ENCODE measurements at regions not wholly inside any gene's neighbourhood (a gene's known extent, or its start where the extent isn't known, plus 50 kb on each side); places are given as distances from the start of the nearest gene placed in this dataset.
"Not testable (repeated sequence)": the region's sequence is repeated elsewhere in the genome, so short reads cannot be mapped to it uniquely, and the experiment has no call there.

- DNase-seq (ENCODE audit: low read depth): no peak
Measured at GRCh38 chr4:43435291-43435690, 542.8 kb downstream of the GRXCR1 start.

DNA sequence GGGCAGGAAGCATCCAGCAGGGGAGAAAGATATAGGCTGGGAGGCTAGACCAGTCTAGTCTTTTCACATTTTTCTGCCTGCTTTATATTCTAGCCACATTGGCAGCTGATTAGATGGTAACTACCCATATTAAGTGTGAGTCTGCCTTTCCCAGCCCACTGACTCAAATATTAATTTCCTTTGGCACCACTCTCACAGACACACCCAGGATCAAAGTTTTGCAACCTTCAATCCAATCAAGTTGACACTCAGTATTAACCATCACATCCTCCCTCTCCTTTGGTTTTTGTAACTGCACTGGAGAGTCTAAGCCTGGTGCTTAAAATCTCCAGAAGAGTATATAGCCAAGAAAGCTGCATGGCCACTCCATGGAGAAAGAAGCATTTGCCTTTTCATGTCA lies 560.4 kb downstream of the GRXCR1 start:
- no peak for DNase-seq (ENCODE audit: low read depth)

DNA sequence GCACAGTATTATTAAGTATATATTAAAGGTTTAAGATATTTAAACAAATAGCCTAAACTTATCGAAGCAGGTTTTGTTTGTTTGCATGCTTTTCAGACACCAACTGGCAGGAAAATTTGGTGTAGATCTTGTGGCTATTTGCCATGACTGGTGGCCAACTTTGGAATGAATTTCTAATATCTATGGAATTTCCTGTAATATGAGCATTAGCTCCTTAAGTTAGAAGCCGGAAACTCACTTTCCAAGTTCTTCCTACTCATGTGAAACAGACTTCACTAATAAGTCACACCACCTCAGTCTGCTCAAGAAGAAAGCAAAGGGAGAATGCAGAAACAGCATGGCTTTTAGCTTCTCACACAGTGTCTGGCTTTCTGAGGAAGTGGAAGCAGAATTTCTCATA lies 563.9 kb downstream of the GRXCR1 start:
- DNase-seq (ENCODE audit: low read depth): peak; percentile 83

- DNase-seq (ENCODE audit: low read depth): peak; percentile 31
Measured at GRCh38 chr4:43457866-43458265, 565.4 kb downstream of the GRXCR1 start.

GRCh38 chr4:43458293-43458692 lies 565.8 kb downstream of the GRXCR1 start:
- DNase-seq (ENCODE audit: low read depth): no peak

DNA sequence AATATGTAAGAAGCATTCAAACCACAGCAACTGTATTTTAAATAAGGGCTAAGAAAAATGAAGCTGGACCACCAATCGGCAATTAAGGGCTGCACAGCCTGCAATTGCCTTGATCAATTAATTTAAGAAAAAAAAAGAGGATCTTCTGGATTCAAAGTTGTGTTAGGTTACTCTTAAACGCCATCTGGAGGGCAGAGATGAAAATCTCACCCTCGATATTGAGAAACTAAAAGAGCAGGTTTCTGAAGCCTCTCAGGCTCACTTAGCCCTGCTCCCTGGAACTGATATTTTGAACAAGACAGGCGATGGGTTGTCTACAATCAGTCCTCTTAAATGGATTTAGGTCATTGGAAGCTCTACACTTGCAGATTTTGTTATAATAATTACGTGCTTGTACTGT lies 579.4 kb downstream of the GRXCR1 start:
- no peak for DNase-seq (ENCODE audit: low read depth)

- no peak for DNase-seq (ENCODE audit: low read depth)
Measured at GRCh38 chr4:43481526-43481925, 589.0 kb downstream of the GRXCR1 start.

GRCh38 chr4:43485196-43485595 lies 592.7 kb downstream of the GRXCR1 start:
- no peak for DNase-seq (ENCODE audit: low read depth)

DNA sequence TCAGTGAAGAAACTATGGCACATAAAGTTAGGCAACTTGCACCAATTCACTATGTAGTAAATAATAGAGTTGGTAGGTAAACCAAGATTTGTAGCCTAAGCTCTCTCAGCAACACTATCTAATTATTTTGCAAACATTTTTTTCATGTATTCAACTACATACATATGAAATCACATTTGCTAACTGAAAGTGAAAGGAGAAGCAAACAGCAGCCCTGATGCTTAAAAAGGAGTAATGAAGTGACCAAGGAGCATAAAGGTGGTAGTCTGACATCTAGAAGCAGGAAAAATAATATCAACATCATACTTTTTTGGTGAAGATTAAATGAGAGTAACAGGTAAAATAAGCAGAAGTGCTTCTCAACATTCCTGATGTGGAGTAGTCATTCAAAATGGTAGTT lies 603.7 kb downstream of the GRXCR1 start:
- DNase-seq (ENCODE audit: low read depth): no peak

GRCh38 chr4:43496602-43497001 lies 604.1 kb downstream of the GRXCR1 start:
- DNase-seq (ENCODE audit: low read depth): no peak

DNA sequence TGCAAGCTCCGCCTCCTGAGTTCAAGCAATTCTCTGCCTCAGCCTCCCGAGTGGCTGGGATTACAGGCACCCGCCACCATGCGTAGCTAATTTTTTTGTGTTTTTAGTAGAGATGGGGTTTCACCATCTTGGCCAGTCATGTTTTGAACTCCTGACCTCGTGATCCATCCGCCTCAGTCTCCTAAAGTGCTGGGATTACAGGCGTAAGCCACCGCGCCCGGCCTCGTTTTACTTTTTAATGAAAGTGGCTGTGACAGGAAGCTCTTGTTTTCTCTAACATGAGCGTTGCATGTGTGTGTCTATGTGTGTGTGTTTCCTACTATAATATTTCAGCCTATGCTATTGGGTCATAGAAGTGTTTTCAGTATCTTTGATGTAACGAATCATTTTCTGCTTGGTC lies 613.3 kb downstream of the GRXCR1 start:
- DNase-seq (ENCODE audit: low read depth): not testable (repeated sequence)

DNA sequence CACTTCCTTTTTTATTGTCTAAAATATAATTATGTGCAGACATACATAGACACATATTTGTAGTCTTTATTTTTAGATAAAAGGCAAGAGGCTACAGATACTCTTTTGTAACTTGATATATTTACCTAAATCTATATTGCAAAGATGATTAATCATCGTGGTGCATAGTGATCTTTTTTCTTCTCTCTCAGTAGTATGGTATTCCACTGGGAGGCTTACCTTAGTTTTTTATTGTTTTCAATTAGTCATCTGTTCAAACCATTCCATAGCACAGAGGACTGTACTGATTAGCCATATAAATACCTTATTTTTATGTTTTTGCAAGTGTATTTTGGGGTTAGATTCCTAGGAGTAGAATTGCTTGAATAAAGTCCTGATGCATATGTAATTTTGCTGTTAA lies 619.7 kb downstream of the GRXCR1 start:
- no peak for DNase-seq (ENCODE audit: low read depth)

DNA sequence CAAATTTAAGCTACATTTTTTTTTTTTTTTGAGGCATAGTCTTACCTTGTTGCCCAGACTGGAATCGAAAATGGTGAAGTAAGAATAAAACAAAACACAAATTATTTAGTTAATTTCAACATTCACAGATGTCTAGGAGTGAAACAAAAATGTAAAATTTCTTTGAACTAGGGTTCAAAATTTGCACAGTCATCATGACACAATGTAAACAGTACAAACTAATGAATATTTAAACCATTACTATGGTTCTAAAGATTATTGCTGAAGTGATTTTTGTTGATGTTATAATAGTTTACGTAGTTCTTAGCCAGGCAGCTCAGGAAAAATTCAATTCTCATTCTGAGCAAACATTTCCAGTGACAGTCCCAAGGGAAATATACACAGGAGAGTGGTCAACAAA lies 633.1 kb downstream of the GRXCR1 start:
- DNase-seq (ENCODE audit: low read depth): no peak

GRCh38 chr4:43547561-43547960 lies 655.0 kb downstream of the GRXCR1 start:
- DNase-seq (ENCODE audit: low read depth): no peak

DNA sequence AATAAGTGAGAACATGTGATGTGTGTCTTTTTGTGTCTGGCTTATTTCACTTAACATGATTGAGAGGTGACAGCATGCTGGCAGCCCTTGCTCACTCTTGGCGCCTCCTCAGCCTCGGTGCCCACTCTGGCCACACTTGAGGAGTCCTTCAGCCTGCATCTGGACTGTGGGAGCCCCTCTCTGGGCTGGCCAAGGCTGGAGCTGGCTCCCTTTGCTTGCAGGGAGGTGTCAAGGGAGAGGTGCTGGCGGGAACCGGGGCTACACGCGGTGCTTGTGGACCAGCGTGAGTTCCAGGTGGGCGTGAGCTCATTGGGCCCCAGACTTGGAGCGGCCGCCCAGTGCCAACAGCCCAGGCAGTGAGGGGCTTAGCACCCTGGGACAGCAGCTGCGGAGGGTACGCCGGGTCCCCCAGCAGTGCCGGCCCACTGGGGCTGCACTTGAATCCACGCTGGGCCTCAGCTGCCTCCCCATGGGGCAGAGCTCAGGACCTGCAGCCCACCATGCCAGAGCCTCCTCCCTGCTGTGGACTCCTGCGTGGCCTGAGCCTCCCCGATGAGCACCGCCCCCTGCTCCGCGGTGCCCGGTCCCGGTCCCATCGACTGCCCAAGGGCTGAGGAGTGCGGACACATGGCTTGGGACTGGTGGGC lies 658.6 kb downstream of the GRXCR1 start:
- DNase-seq (ENCODE audit: low read depth): no peak

DNA sequence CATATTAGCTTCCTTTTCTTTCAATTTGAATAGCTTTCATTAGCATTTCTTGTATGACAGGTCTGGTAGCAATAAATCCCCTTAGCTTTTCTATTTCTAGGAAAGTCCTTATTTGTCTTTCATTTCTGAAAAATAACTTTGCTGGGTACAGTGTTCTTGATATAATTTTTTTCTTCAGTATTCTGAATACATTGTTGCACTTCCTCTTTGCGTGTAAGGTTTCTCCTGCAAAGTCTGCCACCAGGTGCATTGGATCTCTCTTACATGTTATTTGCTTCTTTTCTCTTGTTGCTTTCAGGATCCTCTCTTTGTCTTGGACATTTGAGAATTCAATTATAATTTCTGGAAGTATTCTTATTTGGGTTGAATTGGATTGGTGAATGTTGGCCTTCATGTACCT lies 663.7 kb downstream of the GRXCR1 start:
- DNase-seq (ENCODE audit: low read depth): no peak

DNA sequence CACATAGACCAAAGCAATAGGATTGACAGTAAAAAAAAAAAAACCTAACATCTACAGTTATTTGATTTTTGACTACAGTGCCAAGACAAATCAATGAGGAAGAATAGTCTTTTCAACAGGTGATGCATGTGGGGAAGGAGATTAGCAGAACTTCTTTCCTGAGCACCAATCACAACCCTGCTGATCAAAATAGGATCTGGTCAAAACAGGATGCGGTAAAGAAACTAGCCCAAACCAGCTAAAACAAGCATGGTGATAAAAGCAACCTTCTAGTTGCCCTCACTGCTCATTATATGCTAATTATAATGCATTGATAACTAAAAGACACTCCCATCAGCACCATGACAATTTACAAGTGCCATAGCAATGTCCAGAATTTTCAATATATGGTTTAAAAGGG lies 667.5 kb downstream of the GRXCR1 start:
- DNase-seq (ENCODE audit: low read depth): no peak

- DNase-seq (ENCODE audit: low read depth): no peak
Measured at GRCh38 chr4:43564107-43564506, 671.6 kb downstream of the GRXCR1 start.

DNA sequence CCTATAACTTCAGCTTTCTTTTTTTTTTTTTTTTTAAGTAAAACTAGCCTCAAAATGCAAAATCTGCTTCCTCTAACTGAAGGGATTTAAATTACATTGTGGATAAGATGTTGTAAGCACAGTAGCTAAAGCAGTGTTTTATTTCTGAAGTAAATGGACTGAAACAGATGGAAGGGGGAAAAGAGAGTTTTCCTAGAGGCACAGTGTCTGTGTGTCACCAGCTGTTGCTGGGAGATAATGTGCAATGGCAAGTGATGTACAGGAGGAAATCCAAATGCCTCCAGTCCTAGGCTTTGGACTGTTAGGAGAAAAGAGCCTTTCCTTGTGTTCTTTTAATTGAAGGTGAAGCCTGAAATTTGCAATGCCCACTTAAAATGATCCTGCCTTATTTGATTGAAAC lies 672.1 kb downstream of the GRXCR1 start:
- no peak for DNase-seq (ENCODE audit: low read depth)

- no peak for DNase-seq (ENCODE audit: low read depth)
Measured at GRCh38 chr4:43567644-43568043, 675.1 kb downstream of the GRXCR1 start.

- DNase-seq (ENCODE audit: low read depth): no peak
Measured at GRCh38 chr4:43586813-43587212, 694.3 kb downstream of the GRXCR1 start.

DNA sequence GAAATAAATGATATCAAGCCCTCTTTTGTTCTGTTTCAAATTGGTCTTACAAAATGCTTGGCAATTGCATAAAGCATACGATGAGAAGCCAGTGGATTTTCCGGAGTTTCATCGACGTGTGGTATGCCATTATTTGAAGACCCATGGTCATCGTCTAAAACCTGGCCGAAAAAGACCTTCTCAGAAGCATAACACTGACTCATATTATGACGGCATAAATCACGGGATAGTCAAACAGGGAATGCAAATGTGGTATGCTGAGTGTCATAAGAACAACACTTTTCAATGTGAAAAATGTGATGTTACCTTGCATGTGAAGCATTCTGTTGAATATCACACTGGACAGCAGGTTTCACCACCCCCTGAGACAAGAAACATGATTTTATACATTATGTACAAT lies 695.2 kb downstream of the GRXCR1 start:
- no peak for DNase-seq (ENCODE audit: low read depth)

- DNase-seq (ENCODE audit: low read depth): no peak
Measured at GRCh38 chr4:43607400-43607799, 714.9 kb downstream of the GRXCR1 start.

DNA sequence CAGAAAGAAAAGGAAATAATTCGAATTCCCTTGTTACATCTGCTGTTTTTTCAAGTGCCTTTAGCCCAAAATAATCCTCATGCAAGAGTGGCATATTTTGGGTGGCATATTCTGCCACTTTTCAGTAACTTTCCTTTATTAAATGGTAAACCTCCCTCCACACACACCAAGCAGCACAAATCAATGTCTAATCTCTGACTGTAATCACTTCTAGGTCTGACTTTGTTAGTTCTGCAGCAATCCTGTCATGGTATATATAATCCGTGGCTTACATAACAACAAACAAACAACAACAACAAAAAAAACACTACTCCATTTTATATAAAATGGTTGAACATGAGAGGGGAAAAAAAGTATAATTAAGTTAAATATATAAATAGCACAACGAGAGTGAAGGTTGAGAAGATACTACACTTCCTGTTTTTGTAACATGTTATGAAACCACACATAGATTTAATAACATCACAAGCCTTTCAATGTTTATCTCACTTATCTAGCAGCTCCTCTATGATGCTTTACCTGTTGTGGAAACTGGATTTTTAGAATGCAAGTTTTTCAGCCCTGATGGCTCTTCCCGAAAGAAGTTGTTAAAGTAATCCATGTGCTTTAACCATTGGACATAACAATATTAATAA lies 715.4 kb downstream of the GRXCR1 start:
- no peak for DNase-seq (ENCODE audit: low read depth)
